Vagina (tissue), 2 donors: ENCODE measurements at regions not wholly inside any gene's neighbourhood (a gene's known extent, or its start where the extent isn't known, plus 50 kb on each side); places are given as distances from the start of the nearest gene placed in this dataset.

ENCODE experiments used
- DNase-seq, 2 donors: peaks; one replicate each; pipeline ENCODE4 v3.0.0-alpha.2; 2017; ENCODE audit errors: extremely low spot score in 2 of 2
- H3K27ac ChIP-seq: fragments of 200-600 bp; sonication (generic); one replicate; pipeline ENCODE4 v1.5.1; 2019
- H3K27me3 ChIP-seq: fragments of 200-600 bp; sonication (generic); one replicate; pipeline ENCODE4 v1.5.1; 2019
- H3K36me3 ChIP-seq, 2 donors: fragments of 200-600 bp; sonication (generic); one replicate each; pipeline ENCODE4 v1.5.1; 2017 to 2019
- H3K4me1 ChIP-seq: fragments of 200-600 bp; sonication (generic); one replicate; pipeline ENCODE4 v1.5.1; 2019
- H3K4me3 ChIP-seq, 2 donors: fragments of 200-600 bp; sonication (generic); 1 replicate in 1 of 2; 2 replicates in 1 of 2; pipeline ENCODE4 v1.5.1; 2016 to 2019
- H3K9me3 ChIP-seq: fragments of 200-600 bp; sonication (generic); one replicate; pipeline ENCODE4 v1.5.1; 2019
- POLR2A ChIP-seq, 2 donors: fragments of 450-650 bp; IDR thresholded peaks; one replicate each; pipeline ENCODE4 v1.6.1; 2017; ENCODE audit warnings: antibody characterized with exemption in 2 of 2, mild to moderate bottlenecking in 2 of 2, moderate library complexity in 2 of 2
- POLR2AphosphoS5 ChIP-seq, 2 donors: sonication (generic); formaldehyde crosslinking; IDR thresholded peaks; one replicate each; pipeline ENCODE4 v1.9.0; 2017; ENCODE audit warnings: antibody characterized with exemption in 2 of 2, mild to moderate bottlenecking in 2 of 2, low read depth in 1 of 2; ENCODE audit not compliant: insufficient read depth in 1 of 2
- intact Hi-C: fragments of 100-400 bp; cut with DNase I; formaldehyde crosslinking; loops from one replicate; pipeline ENCODE4 v1.15.1; 2023
- TF ChIP-seq, protein P1 (sequence below), 3 experiments: fragments of 450-650 bp in 2 of 3; fragments of 200-600 bp in 1 of 3; sonication (generic) in 1 of 3; IDR thresholded peaks; one replicate each; pipeline ENCODE4 v1.5.1; 2017 to 2019; ENCODE audit warnings: antibody characterized with exemption in 3 of 3, mild to moderate bottlenecking in 2 of 3, moderate library complexity in 2 of 3

DNA sequence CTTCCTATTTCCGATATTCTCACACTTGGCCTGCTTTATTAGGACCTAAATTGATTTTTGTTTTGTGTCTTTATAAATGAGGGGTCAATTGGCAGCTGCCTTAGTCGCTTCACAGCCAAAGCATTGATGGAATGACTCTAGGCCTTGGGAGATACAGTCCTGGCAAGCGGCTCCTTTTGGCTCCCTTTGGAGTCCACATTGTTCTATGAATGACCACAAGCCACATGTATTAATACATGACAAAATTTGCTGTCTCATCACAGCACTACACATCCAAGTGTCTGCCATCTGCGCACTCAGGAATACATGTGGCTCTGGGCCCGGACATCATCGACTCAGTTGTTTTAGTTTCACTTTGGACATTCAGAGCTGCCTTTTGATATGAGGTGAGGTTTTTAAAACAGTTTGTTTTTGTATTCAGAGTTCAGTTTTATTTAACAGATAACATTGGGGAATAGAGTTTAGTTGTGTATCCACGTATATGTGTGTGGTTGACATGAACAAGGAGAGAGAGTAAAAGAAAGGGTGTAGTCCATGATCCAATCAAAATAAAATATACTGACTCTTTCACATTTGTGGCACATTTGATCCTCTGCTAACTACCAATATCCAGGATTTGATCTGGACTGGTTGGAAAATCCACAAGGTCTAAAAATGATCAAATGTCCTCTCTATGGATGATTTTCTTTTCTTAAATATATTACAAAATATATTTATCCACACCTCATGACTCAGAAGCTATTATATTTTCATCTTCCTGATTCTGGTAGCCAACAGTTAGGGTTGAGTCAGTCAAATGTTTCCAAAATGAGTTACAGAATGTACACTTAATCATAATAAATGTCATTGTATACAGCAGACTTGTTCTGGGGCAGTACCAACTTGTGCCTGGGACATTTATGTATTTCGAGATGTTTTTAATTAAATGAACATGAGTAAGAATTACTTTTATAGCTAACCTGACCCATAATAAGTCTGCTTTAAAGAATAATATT is 114.0 kb upstream of the MTAP start:
- intact Hi-C loops: no loop called here
- Histone ChIP-seq H3K27ac (no peak overlapping the region), H3K4me3 (no peak overlapping the region), H3K27me3 (no peaks in the 10 kb centered on the region), H3K4me1 (peaks cover 11% of the 10 kb centered on the region), H3K36me3 (no peaks in the 10 kb centered on the region), H3K9me3 (no peaks in the 10 kb centered on the region)
- no peak for DNase-seq
- peak in 1 of 2 donors; percentile 49 for TF ChIP-seq POLR2AphosphoS5 (IDR thresholded peaks at IDR 0.05; ENCODE audit: insufficient read depth in 1 of 2, low read depth in 1 of 2)
- TF ChIP-seq, protein P1, sequence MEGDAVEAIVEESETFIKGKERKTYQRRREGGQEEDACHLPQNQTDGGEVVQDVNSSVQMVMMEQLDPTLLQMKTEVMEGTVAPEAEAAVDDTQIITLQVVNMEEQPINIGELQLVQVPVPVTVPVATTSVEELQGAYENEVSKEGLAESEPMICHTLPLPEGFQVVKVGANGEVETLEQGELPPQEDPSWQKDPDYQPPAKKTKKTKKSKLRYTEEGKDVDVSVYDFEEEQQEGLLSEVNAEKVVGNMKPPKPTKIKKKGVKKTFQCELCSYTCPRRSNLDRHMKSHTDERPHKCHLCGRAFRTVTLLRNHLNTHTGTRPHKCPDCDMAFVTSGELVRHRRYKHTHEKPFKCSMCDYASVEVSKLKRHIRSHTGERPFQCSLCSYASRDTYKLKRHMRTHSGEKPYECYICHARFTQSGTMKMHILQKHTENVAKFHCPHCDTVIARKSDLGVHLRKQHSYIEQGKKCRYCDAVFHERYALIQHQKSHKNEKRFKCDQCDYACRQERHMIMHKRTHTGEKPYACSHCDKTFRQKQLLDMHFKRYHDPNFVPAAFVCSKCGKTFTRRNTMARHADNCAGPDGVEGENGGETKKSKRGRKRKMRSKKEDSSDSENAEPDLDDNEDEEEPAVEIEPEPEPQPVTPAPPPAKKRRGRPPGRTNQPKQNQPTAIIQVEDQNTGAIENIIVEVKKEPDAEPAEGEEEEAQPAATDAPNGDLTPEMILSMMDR (IDR thresholded peaks at IDR 0.05): no peak

- H3K27me3 ChIP-seq: no peaks in the 10 kb centered on the region
- intact Hi-C loops: no loop called here
- H3K4me3 ChIP-seq: no peak overlapping the region
- H3K9me3 ChIP-seq: no peaks in the 10 kb centered on the region
- TF ChIP-seq POLR2A (IDR thresholded peaks at IDR 0.05) (no peak), POLR2AphosphoS5 (IDR thresholded peaks at IDR 0.05; ENCODE audit: insufficient read depth in 1 of 2, low read depth in 1 of 2) (no peak)
- TF ChIP-seq, protein P1 (IDR thresholded peaks at IDR 0.05): no peak
- no peak overlapping the region for H3K27ac ChIP-seq
- H3K36me3 ChIP-seq: no peaks in the 10 kb centered on the region
- H3K4me1 ChIP-seq: peaks cover 11% of the 10 kb centered on the region
- DNase-seq: no peak
These were observed 112.6 kb upstream of the MTAP start for GRCh38 chr9:21689854-21690253.

DNA sequence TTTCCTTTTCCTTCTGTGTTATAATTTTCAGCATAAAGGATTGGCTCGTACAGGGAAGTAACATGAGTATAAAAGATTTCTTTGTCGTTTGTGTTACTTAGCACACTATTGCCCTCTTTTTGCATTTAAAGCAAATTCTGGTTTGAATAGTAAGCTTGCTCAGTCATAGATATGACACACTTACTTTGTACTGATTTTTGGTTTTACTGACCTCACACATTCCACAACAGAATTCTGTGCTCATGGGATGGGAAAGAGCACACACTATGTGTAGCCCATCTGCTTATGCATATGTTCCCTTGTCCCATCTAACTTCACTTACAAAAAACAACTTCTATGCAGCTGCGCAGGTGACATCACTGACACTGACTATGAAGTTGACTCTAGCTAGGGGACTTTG is 111.9 kb upstream of the MTAP start:
- intact Hi-C loops: no loop called here
- no peaks in the 10 kb centered on the region for H3K9me3 ChIP-seq
- no peak for DNase-seq
- H3K27ac ChIP-seq: no peak overlapping the region
- H3K4me1 ChIP-seq: peaks cover 11% of the 10 kb centered on the region
- no peaks in the 10 kb centered on the region for H3K36me3 ChIP-seq
- TF ChIP-seq POLR2AphosphoS5 (IDR thresholded peaks at IDR 0.05; ENCODE audit: insufficient read depth in 1 of 2, low read depth in 1 of 2): no peak
- TF ChIP-seq POLR2A (IDR thresholded peaks at IDR 0.05): no peak
- TF ChIP-seq, protein P1 (IDR thresholded peaks at IDR 0.05): no peak
- H3K4me3 ChIP-seq: no peak overlapping the region
- H3K27me3 ChIP-seq: no peaks in the 10 kb centered on the region

DNA sequence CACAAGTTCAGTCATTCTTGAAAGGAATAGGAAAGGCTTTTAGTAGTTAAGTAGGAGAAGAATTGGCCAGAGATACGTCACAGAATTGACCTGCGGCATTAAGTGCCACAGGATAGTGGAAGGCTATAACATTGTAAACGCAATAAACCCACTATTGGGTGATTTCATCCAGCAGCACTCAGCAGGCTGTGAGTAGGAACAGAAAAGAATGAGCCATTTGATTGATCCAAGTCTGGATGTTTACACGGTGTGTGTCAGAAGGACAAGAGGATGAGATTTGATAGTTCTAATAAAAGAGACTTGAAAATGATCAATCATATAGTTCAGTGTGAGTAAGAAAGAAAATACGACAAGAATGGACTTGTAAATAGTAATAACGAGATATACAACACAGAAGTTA is 110.0 kb upstream of the MTAP start:
- Histone ChIP-seq H3K4me1 (peaks cover 11% of the 10 kb centered on the region), H3K4me3 (no peak overlapping the region), H3K36me3 (no peaks in the 10 kb centered on the region), H3K27me3 (no peaks in the 10 kb centered on the region), H3K9me3 (no peaks in the 10 kb centered on the region), H3K27ac (no peak overlapping the region)
- TF ChIP-seq, protein P1 (IDR thresholded peaks at IDR 0.05): no peak
- TF ChIP-seq POLR2AphosphoS5 (IDR thresholded peaks at IDR 0.05; ENCODE audit: insufficient read depth in 1 of 2, low read depth in 1 of 2) (no peak), POLR2A (IDR thresholded peaks at IDR 0.05) (no peak)
- no peak for DNase-seq
- intact Hi-C loops: no loop called here

DNA sequence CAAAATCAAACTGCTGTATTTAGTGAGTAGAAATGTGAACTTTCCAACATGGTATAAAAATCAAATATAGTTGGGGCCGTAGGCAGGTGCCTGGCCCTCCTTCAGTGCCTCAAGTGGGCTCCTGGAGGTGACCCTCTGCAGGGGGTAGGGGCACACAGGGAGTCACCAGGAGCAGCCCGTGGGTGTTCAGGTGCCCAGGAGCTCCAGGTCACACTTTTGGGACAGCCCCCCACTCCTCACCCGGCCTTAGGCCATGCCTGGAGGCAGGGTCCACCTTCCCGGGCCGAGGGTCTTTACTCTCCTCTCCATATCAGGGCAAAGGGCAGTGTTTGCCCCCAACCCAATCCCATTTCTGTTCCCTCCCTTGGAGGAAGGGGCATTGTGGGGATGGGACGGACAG is 108.0 kb upstream of the MTAP start:
- H3K4me3 ChIP-seq: no peak overlapping the region
- H3K4me1 ChIP-seq: peaks cover 4% of the 10 kb centered on the region
- TF ChIP-seq POLR2AphosphoS5 (IDR thresholded peaks at IDR 0.05; ENCODE audit: insufficient read depth in 1 of 2, low read depth in 1 of 2) (no peak), POLR2A (IDR thresholded peaks at IDR 0.05) (no peak)
- TF ChIP-seq, protein P1 (IDR thresholded peaks at IDR 0.05): no peak
- H3K27ac ChIP-seq: no peak overlapping the region
- H3K36me3 ChIP-seq: no peaks in the 10 kb centered on the region
- no peak for DNase-seq
- no peaks in the 10 kb centered on the region for H3K9me3 ChIP-seq
- no peaks in the 10 kb centered on the region for H3K27me3 ChIP-seq
- intact Hi-C loops: no loop called here
